Endothelial cell of umbilical vein (primary cell): ENCODE measurements at regions not wholly inside any gene's neighbourhood (a gene's known extent, or its start where the extent isn't known, plus 50 kb on each side); places are given as distances from the start of the nearest gene placed in this dataset.

Source experiments
- BruUV-seq: library from RNA; stranded (reverse); fragments of 400-500 nt; replicated peaks from 2 replicates; lab custom pipeline; 2021; lab: Mats Ljungman, UMichigan
- CTCF ChIA-PET: fragments of 300-600, 350-600 bp; sonication (Branson Sonifier 250); formaldehyde crosslinking; loops from one replicate; lab custom pipeline; 2021; ENCODE audit warnings: antibody characterized with exemption, inconsistent platforms; lab: Charles Lee
- POLR2A ChIA-PET: fragments of 300-600, 350-600 bp; sonication (Branson Sonifier 250); formaldehyde crosslinking; loops from one replicate; lab custom pipeline; 2021; ENCODE audit warnings: antibody characterized with exemption, inconsistent platforms; lab: Charles Lee
- DNase-seq: peaks from one replicate; pipeline ENCODE4 v3.0.0-alpha.2; 2011; ENCODE audit warnings: low read depth, low spot score
- FAIRE-seq: peaks from 2 replicates; lab custom pipeline; 2011; peaks lifted over from hg19 to GRCh38; lab: Jason Lieb, UNC
- H2AFZ ChIP-seq: 2 replicates; pipeline ENCODE4 v1.6.0; 2012; ENCODE audit warnings: low read depth, low read length, control low read depth, inconsistent platforms
- H3K27ac ChIP-seq: 2 replicates; pipeline ENCODE4 v1.5.1; 2011; ENCODE audit warnings: low read depth, mild to moderate bottlenecking, control low read depth, low read length, moderate library complexity; ENCODE audit not compliant: insufficient read depth
- H3K27me3 ChIP-seq, 2 experiments: 2 replicates each; pipeline versions ENCODE4 v1.6.0 to v1.6.1; 2011; ENCODE audit warnings: low read length in 2 of 2, mixed read lengths in 1 of 2; ENCODE audit not compliant: control insufficient read depth in 2 of 2, insufficient read depth in 2 of 2
- H3K36me3 ChIP-seq, 2 experiments: 2 replicates in 1 of 2; 3 replicates in 1 of 2; pipeline ENCODE4 v1.5.1; 2011; ENCODE audit warnings: low read length in 2 of 2, mild to moderate bottlenecking in 1 of 2, moderate library complexity in 1 of 2; ENCODE audit not compliant: control insufficient read depth in 2 of 2, insufficient read depth in 2 of 2; ENCODE audit errors: extremely low read depth in 1 of 2
- H3K4me1 ChIP-seq: 3 replicates; pipeline ENCODE4 v1.5.1; 2011; ENCODE audit warnings: mild to moderate bottlenecking, low read length; ENCODE audit not compliant: control insufficient read depth, insufficient read depth; ENCODE audit errors: extremely low read depth
- H3K4me2 ChIP-seq: 2 replicates; pipeline ENCODE4 v1.6.1; 2011; ENCODE audit warnings: low read length, control low read depth, mixed read lengths; ENCODE audit not compliant: insufficient read depth
- H3K4me3 ChIP-seq, 3 experiments: fragments of 200-600 bp in 1 of 3; sonication (generic), shearing (Covaris generic) in 1 of 3; replicated peaks in 1 of 3; 2 replicates each; pipeline ENCODE4 v1.5.1; 2011 to 2016; ENCODE audit warnings: control low read depth in 3 of 3, low read length in 3 of 3, mild to moderate bottlenecking in 2 of 3, inconsistent platforms in 1 of 3, low read depth in 1 of 3, moderate library complexity in 1 of 3; ENCODE audit not compliant: insufficient read depth in 1 of 3
- H3K79me2 ChIP-seq: 2 replicates; pipeline ENCODE4 v1.6.0; 2012; ENCODE audit warnings: low read length, inconsistent platforms; ENCODE audit not compliant: control insufficient read depth, insufficient read depth
- H3K9ac ChIP-seq: replicated peaks from 2 replicates; pipeline ENCODE3; 2011; ENCODE audit warnings: low read length, control low read depth; ENCODE audit not compliant: insufficient read depth; ENCODE audit errors: extremely low read depth
- H3K9me1 ChIP-seq: replicated peaks from 3 replicates; pipeline ENCODE4 v1.6.0; 2011; ENCODE audit warnings: mild to moderate bottlenecking, low read length; ENCODE audit not compliant: control insufficient read depth, insufficient read depth; ENCODE audit errors: extremely low read depth
- H3K9me3 ChIP-seq: replicated peaks from 2 replicates; pipeline ENCODE4 v1.5.1; 2012; ENCODE audit warnings: low read length, inconsistent platforms; ENCODE audit not compliant: control insufficient read depth, insufficient read depth
- H4K20me1 ChIP-seq: replicated peaks from 2 replicates; pipeline ENCODE3; 2011; ENCODE audit warnings: mild to moderate bottlenecking, low read length; ENCODE audit not compliant: control insufficient read depth, insufficient read depth; ENCODE audit errors: extremely low read depth
- EZH2 ChIP-seq: IDR thresholded peaks from 2 replicates; pipeline ENCODE4 v1.6.1; 2012; ENCODE audit warnings: borderline replicate concordance, low read depth, mild to moderate bottlenecking, moderate library complexity, low read length, inconsistent platforms; ENCODE audit not compliant: severe bottlenecking
- FOS ChIP-seq: IDR thresholded peaks from 2 replicates; pipeline ENCODE4 v1.6.1; 2011; ENCODE audit warnings: mild to moderate bottlenecking, low read length, moderate library complexity, borderline replicate concordance; ENCODE audit not compliant: insufficient read depth
- GATA2 ChIP-seq: IDR thresholded peaks from 2 replicates; pipeline ENCODE4 v1.7.0; 2011; ENCODE audit warnings: low read depth, mild to moderate bottlenecking, moderate library complexity, mixed read lengths, low read length; ENCODE audit not compliant: insufficient read length, insufficient read depth
- JUN ChIP-seq: IDR thresholded peaks from 2 replicates; pipeline ENCODE4 v1.6.1; 2011; ENCODE audit warnings: borderline replicate concordance, low read depth; ENCODE audit not compliant: insufficient read length, insufficient read depth
- MYC ChIP-seq: IDR thresholded peaks from one replicate; pipeline ENCODE4 v1.6.1; 2011; ENCODE audit warnings: mild to moderate bottlenecking, low read depth, low read length
- POLR2A ChIP-seq: IDR thresholded peaks from 2 replicates; pipeline ENCODE4 v1.6.1; 2012; ENCODE audit warnings: low read depth, mild to moderate bottlenecking, control low read depth, low read length
- POLR2AphosphoS5 ChIP-seq: IDR thresholded peaks from 2 replicates; pipeline ENCODE4 v1.6.1; 2012; ENCODE audit warnings: low read depth, mild to moderate bottlenecking, control low read depth, low read length, moderate library complexity; ENCODE audit not compliant: insufficient read depth
- dilution Hi-C: fragments of 300-500 bp; cut with MboI; formaldehyde crosslinking; loops from one replicate; pipeline ENCODE4 v1.15.0; 2019; ENCODE audit warnings: low sequenced_read_pairs; ENCODE audit not compliant: extremely low pct_ligation_motif_present
- intact Hi-C: fragments of 100-400 bp; cut with micrococcal nuclease; formaldehyde crosslinking; loops from one replicate; pipeline ENCODE4 v1.10.0; 2022
- TF ChIP-seq, protein P1 (sequence below): IDR thresholded peaks from 2 replicates; pipeline ENCODE4 v1.6.1; 2011; ENCODE audit not compliant: insufficient read depth, insufficient read length
- TF ChIP-seq, protein P2 (sequence below), 2 donors: IDR thresholded peaks; 1 replicate in 1 of 2; 2 replicates in 1 of 2; pipeline ENCODE4 v1.5.1; 2011; ENCODE audit warnings: low read length in 2 of 2, mild to moderate bottlenecking in 2 of 2, moderate library complexity in 2 of 2, control low read depth in 1 of 2, inconsistent platforms in 1 of 2, low read depth in 1 of 2; ENCODE audit not compliant: insufficient read depth in 1 of 2; ENCODE audit errors: extremely low read depth in 1 of 2

GRCh38 chr9:93786204-93786603 is 169.0 kb downstream of the BARX1 start:
- no peak overlapping the region for H2AFZ ChIP-seq
- H3K79me2 ChIP-seq, result no peaks in the 10 kb centered on the region
- H3K9ac ChIP-seq, result no peak overlapping the region
- no peaks in the 10 kb centered on the region for H4K20me1 ChIP-seq
- H3K4me1 ChIP-seq, result no peaks in the 10 kb centered on the region
- FAIRE-seq (no peak), DNase-seq (no peak)
- no peak overlapping the region for H3K4me3 ChIP-seq
- TF ChIP-seq, protein P1, sequence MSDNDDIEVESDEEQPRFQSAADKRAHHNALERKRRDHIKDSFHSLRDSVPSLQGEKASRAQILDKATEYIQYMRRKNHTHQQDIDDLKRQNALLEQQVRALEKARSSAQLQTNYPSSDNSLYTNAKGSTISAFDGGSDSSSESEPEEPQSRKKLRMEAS, result no peak
- TF ChIP-seq EZH2, result no peak
- no peak for TF ChIP-seq JUN
- no peak for TF ChIP-seq GATA2
- no peak for TF ChIP-seq POLR2A
- no peak for TF ChIP-seq FOS
- TF ChIP-seq MYC, result no peak
- no peak for TF ChIP-seq POLR2AphosphoS5
- TF ChIP-seq, protein P2, sequence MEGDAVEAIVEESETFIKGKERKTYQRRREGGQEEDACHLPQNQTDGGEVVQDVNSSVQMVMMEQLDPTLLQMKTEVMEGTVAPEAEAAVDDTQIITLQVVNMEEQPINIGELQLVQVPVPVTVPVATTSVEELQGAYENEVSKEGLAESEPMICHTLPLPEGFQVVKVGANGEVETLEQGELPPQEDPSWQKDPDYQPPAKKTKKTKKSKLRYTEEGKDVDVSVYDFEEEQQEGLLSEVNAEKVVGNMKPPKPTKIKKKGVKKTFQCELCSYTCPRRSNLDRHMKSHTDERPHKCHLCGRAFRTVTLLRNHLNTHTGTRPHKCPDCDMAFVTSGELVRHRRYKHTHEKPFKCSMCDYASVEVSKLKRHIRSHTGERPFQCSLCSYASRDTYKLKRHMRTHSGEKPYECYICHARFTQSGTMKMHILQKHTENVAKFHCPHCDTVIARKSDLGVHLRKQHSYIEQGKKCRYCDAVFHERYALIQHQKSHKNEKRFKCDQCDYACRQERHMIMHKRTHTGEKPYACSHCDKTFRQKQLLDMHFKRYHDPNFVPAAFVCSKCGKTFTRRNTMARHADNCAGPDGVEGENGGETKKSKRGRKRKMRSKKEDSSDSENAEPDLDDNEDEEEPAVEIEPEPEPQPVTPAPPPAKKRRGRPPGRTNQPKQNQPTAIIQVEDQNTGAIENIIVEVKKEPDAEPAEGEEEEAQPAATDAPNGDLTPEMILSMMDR (IDR thresholded peaks at IDR 0.05; ENCODE audit: extremely low read depth in 1 of 2, insufficient read depth in 1 of 2, low read depth in 1 of 2, low read length in 2 of 2), result no peak
- H3K36me3 ChIP-seq, result no peaks in the 10 kb centered on the region
- POLR2A ChIA-PET, result no interaction called here
- CTCF ChIA-PET, result no interaction called here
- intact Hi-C loops (no loop called here), dilution Hi-C loops (no loop called here)
- no peaks in the 10 kb centered on the region for H3K27me3 ChIP-seq
- no peaks in the 10 kb centered on the region for H3K9me3 ChIP-seq
- H3K9me1 ChIP-seq, result no peaks in the 10 kb centered on the region
- no TSS peak for BruUV-seq
- no peak overlapping the region for H3K4me2 ChIP-seq
- no peak overlapping the region for H3K27ac ChIP-seq
